CD4-positive, alpha-beta T cell treated with Interleukin-12 subunit alpha and Interleukin-12 subunit beta, for 1 hour (primary cell): ENCODE measurements at regions not wholly inside any gene's neighbourhood (a gene's known extent, or its start where the extent isn't known, plus 50 kb on each side); places are given as distances from the start of the nearest gene placed in this dataset.
"Not testable (repeated sequence)": the region's sequence is repeated elsewhere in the genome, so short reads cannot be mapped to it uniquely, and the experiment has no call there.

Experiments
- DNase-seq: peaks from one replicate; pipeline ENCODE4 v3.0.0-alpha.2; 2020

- DNase-seq = no peak
These were observed 193.7 kb downstream of the C16orf95 start for GRCh38 chr16:87123356-87124001.

GRCh38 chr16:87124405-87124804, 192.8 kb downstream of the C16orf95 start:
- not testable (repeated sequence) for DNase-seq

- no peak for DNase-seq
These were observed 191.7 kb downstream of the C16orf95 start for GRCh38 chr16:87125206-87126155.

DNA sequence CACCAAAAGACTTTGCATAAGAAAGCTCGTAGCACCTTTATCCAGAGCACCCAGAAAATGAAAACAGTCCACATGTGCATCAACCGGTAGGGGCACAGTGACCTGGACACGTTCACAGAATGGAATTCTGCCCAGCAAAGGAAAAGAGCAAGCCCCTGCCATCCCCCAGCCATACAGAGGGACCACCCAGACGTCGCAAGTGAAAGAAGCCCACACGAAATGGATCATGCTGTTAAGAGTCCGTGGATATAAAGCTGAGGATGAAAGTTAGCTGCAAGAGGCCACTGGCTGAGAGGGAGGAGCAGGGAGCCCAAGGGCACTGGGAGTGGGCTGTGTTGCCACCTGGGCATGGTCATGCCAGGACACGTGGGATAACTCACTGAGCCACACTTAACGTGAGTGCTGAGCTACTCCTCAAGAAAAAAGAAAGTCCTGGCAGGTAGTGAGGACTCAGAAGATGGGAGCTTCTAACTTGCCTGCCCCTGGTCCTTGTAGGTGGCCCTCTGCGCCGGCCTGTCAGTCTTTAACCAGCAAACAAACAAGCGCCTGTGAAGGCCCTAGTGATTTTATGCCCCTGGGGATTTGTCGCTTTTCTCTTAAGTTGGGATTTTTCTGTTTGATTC, 190.7 kb downstream of the C16orf95 start:
- no peak for DNase-seq

DNA sequence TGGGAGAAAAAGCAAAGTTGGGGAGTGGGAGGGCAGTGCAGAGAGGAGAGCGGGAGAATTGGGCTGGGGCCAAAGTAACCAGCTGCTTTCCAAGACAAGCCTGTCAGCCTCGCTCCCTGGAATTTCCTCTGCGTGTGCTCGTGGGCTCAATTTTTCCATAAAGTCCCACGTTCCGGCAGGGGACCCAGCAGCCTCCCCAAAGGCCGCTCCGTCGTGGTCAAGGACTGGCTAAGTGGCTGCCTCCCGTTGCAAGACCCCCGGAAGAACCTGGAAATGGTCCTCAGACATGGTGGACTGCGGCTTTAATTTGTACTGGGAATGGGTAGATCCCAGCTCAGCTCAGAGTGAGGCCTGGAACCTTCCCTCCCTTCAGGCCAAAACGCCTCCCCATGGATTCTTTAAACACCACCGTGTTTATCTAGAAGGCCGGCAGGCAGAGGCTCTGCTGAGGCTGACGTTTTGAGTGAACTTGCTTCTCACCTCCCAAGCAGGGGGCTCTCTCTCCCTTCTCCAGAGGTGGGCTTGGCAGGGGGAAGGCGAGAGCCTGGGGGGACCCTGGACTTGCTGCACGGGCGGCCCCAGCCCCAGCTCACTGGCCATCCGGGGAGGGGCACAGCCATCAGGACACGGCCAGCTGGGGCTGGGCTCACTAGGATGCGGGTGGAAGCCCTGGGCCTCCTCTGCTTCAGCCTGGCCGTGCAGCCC, 190.0 kb downstream of the C16orf95 start:
- no peak for DNase-seq

DNA sequence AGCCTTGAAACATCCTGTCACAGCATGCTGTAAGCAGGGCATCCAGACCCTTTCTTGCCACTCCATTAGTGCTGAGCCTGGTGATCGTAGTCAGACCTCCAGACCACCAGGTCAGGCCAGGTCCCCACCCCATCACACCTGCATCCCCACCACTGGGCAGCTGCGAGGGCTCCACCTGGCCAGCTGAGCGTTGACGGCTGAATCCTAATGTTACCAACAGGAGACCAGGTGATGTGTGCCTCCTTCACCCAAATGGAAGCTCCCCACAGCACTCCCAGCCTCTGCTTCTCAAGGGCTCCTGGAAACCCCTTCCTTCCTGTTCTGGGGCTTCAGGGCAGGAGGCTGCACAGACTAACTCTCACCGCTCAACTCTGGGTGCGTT, 189.4 kb downstream of the C16orf95 start:
- no peak for DNase-seq

GRCh38 chr16:87129771-87130170, 187.4 kb downstream of the C16orf95 start:
- no peak for DNase-seq

DNA sequence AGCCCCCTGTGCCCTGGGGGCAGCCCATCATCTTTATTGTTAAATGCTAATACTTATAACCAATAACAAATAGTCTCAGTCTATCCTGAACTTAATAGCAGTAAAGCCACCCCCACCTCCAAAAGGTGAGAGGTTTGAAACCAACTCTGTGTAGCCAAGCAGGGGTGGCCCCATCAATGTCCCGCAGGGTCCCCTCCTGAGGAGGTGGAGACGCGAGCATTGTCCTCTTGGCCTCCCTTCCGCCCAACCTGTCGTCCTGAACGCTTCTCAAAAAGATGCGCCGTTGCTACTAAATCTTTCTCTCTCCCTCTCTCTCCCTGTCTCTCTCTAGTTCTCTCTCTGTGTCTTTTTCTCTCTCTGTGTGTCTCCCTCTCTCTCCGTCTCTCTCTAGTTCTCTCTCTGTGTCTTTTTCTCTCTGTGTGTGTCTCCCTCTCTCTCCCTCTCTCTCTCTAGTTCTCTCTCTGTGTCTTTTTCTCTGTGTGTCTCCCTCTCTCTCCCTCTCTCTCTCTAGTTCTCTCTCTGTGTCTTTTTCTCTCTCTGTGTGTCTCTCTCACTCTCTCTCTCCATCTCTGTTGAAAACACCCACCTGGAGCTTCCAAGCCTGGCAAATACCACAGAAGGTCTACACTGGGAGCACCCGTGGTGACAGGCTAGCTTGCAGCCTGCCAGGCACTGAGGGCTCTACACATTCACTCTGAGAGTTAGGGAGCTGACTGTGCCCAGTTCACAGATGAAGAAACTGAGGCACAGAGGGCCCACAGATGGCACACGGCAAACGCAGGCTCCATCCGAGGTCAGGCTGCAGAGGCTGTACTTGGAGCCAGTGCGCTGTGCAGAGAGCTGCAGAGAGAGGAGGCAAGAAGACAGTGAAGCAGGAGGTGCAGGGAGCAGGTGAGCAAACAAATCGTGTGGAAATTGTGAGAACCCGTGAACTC, 185.9 kb downstream of the C16orf95 start:
- no peak for DNase-seq

- DNase-seq = no peak
These were observed 185.2 kb downstream of the C16orf95 start for GRCh38 chr16:87131996-87132345.

GRCh38 chr16:87132361-87133014, 184.7 kb downstream of the C16orf95 start:
- no peak for DNase-seq

DNA sequence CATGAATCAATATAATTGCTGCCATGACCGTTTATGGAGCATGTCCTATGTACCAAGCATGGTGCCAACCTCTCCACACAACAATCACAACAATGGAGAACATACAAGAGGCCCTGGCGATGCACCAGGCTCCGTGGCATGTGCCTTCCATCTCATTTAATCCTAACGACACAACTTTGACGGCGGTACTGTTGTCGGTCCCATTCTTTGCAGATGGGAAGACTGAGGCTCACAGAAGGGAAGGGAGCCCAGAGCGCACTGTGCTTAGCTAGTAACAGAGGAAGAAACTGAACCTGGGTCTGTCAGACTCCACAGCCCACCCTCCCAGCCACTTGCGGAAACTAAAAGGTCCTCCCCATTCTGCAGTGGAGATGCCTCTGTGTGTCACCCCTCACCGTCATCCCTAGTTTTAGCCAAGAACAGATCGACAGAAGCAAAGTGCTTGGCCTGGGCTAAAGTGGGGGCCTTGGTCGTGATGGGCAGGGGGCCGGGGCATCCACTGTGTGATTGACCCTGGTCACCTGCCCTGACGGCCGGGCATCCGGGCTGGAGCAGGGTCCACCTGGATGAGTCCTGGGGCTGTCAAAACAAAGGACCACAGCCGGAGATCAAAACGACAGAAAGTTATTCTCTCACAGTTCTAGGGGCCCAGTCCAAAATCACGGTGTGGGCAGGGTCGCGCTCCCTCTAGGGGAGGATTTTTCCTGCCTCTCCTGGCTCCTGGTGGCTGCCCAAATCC, 183.9 kb downstream of the C16orf95 start:
- DNase-seq = no peak

DNA sequence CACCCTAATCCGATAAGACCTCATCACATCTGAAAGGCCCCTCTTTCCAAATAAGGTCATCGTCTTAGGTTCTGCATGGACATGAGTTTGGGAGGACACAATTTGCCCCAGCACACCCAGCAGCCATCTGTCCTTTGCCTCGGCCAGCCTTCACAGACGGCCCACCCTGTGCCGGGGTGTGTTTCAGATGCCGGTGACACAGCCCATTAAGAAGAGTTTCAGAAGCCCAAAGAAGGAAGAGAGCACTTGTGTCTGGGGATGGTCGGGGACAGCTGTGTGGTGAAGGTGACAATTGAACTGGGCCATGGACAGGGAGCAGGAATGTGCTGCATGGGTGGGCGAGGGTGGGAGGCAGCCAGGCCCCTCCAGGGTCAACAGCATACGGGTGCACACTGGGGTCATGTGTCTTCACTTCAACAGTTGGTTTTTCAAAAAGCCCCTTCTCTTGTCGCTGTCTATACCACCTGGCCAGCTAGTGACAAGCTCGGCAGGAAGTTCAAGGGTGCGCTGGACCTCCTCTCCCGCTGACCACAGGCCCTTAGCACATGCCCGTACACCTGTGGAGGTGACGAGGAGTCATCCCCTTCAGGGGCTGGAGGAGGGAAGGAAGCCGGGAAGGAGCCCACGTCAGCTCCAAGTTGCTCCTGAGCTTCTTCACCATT, 183.1 kb downstream of the C16orf95 start:
- no peak for DNase-seq

DNA sequence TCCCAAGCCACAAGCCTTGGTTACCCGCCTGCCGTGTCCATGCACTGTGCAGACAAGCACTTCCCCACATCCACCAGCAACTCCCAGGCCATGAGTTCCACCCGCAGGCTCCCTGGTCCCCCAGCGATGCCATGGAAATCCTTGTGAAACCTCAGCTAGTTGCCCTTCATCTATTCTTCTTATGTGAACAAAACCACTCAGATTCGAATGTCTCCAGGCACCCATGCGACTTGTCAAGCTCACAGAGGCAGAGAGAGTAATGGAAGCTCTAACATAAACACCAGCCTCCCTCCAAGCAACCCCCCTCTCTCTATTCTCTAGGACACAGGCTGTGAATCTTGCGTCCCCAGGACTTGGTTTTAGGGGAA, 182.6 kb downstream of the C16orf95 start:
- no peak for DNase-seq

DNA sequence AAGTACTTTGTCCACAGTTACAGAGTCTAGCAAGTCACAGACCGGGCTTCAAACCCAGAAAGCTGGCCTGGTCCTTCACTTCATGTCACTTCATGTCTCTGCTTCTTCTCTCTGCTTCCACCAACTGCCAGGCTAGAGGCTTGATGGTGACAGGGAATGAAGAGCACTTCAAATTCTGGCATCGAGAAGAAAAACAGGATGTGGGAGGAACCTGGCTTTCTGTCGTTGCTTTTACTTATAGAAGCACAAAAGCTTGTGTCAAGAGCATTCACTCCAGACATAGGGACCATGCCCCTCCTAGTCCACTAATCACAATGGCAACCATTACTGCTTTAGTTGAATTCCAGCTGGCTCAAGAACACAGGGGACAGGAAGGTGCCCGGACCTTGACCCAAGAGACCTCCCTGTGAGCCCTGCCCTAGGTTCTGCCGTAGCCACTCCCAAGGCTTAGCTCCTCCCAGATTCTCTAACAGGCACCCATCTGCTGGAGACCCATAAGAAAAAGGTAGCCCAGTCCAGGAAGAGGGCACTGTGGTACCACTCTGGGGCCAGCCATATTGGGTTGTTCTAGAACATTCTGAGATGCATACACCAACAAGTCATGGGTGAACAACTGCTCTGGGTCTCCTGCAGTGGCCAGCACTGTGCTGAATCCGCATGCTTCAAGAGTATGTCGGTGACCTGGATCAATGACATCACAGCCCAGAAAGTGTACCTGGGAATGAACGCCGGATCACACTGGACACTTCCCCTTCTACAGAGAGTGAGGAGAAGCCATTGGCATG, 181.8 kb downstream of the C16orf95 start:
- no peak for DNase-seq

DNA sequence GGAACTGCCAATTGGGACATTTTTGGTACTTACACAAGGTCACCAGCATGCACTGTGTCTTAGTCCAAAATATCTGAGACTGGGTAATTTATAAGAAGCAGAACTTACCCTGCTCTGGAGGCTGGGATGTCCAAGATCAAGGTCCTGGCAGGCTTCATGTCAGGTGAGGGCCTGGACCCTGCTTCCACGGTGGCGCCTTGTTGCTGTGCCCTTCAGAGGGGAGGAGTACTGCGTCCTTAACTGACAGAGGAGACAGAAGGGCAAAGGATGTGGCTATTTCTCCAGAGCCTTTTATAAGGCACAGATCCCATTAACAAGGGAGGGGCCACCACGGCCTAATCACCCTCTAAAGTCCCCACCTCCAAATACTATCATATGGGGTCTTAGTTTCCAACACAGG, 178.9 kb downstream of the C16orf95 start:
- no peak for DNase-seq

GRCh38 chr16:87138738-87139267, 178.4 kb downstream of the C16orf95 start:
- DNase-seq = no peak

- no peak for DNase-seq
These were observed 176.7 kb downstream of the C16orf95 start for GRCh38 chr16:87140211-87141200.

- DNase-seq = no peak
These were observed 175.8 kb downstream of the C16orf95 start for GRCh38 chr16:87141402-87141801.
